ENCODE measurements at regions not wholly inside any gene's neighbourhood (a gene's known extent, or its start where the extent isn't known, plus 50 kb on each side); places are given as distances from the start of the nearest gene placed in this dataset.
A peak's percentile ranks its signal among the peaks of the same experiment; 100 is the strongest.

- DNase-seq (ENCODE audit: low spot score) = no peak
These were observed 298.7 kb downstream of the RFC3 start for GRCh38 chr13:34116651-34117050.

GRCh38 chr13:34124666-34125306 lies 306.8 kb downstream of the RFC3 start:
- DNase-seq (ENCODE audit: low spot score) = no peak

DNA sequence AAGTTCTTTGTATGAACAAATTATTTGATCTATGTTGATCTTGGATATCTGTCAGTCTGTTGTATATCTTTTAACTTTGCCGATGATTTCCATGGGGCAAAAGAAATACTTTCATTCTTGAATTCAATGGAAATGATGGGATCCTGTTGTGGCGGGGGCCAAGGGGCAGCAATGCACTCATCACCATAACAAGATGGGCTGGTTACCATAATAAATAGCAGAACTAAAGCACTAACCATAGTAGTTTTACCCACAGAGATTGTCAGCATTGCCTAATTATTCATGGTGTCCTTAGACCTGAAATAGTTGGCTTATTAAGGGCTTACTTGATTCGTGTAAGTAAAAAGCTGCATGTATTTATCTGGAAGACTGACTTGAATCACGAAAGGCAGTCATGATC lies 309.6 kb downstream of the RFC3 start:
- no peak for DNase-seq (ENCODE audit: low spot score)

- DNase-seq (ENCODE audit: low spot score) = no peak
These were observed 310.7 kb downstream of the RFC3 start for GRCh38 chr13:34128661-34129060.

GRCh38 chr13:34129436-34129835 lies 311.5 kb downstream of the RFC3 start:
- no peak for DNase-seq (ENCODE audit: low spot score)

- DNase-seq (ENCODE audit: low spot score) = no peak
These were observed 319.3 kb downstream of the RFC3 start for GRCh38 chr13:34137200-34137599.

DNA sequence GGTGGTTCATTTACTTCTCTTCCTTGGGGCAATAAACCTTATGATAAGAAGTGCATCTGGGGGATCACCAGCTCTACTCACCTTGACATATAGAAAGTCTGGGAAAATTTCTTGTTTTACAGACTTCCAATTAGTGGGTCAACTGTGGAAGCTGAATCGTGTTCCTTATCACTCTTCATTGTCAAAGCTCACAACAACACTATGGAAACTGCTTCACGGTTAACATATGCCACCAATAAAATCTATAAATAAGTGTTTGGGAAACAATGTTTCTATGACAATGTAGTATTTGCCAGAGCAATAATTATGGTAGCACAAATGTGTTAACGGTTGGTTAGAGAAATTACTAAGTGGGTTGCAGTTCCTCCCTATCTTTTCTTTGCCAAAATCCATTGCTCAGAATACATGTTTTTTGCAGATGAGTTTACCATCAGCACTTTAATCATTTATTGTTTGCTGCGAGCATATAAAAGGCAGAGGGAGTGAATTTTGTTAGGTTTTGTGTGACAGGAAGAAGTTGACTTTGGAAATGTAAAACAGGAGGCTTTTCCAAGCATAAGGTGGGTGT lies 321.8 kb downstream of the RFC3 start:
- no peak for DNase-seq (ENCODE audit: low spot score)

GRCh38 chr13:34143637-34144036 lies 325.7 kb downstream of the RFC3 start:
- DNase-seq (ENCODE audit: low spot score) = no peak

DNA sequence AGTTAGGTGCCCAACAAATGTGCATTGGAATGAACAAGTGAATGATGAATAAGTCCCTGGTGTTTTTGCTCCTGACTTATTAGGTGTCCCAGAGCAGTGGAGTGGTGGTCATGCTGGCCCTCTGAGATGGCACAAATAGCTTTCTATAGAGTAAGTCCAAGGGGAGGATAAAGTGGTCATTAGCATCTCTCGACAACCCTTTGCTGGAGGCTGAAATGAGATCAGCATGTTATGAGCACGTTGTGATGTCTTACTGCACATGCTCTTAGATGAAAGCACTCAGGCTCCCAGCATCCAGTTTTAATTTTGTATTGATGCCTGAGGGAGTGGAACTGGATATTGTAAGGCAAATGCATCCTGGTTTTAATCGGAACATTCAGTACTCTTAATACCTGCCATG lies 326.2 kb downstream of the RFC3 start:
- no peak for DNase-seq (ENCODE audit: low spot score)

DNA sequence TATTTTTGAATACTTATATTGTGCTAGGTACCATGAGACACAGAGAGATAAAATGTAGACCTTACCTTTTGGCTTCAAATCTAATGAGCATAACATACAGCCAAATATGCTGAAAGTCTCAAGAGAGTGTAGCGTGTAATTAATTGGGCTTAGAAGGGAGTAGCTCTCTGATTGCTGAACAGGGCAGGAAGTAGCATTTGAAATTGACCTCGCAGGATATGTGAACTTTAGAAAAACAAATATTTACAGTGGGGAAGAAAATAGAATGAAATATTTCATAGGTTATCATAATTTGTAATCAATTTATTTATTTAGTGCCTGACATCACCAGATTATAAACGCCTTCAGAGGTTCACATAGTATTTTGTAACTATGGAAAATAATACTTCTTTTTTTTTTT lies 327.1 kb downstream of the RFC3 start:
- no peak for DNase-seq (ENCODE audit: low spot score)

DNA sequence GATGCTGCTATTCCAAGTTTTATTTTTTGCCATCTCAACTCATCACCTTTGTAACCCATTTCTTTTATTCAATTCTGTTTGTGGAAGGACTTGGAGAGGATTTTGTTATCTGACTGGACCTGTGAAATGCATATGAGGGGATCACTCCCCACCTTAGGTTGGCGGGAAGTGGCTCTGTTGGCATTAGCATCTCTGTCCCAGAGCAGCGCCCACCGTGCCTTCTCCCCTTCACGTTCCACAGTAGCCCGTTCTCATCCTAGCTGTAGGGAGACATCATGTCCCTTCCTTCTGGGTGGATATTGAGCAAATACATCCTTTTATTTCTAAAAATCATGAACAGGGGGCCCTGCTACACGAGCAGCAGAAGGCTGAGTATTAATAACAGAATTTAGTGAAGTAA lies 330.4 kb downstream of the RFC3 start:
- no peak for DNase-seq (ENCODE audit: low spot score)

GRCh38 chr13:34151885-34152284 lies 333.9 kb downstream of the RFC3 start:
- DNase-seq (ENCODE audit: low spot score) = no peak

DNA sequence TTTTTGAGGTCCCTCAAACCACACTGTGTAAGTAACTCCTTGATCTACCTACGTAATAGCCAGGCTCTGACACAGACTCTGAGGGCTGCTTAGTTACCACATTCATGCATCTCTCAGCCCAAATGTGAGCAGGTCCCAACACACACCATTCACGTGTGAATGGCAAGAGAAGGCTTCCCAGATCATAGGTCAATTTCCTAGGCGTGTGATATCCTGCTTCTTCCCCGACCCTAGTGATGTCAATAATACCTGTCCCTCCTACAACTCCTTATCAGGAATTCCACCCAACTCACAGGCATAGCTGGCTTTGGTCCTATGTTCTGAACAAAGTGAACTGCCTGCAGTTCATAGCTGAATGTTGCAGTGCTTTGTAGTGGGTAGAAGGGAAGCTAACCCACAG lies 334.5 kb downstream of the RFC3 start:
- no peak for DNase-seq (ENCODE audit: low spot score)

GRCh38 chr13:34152996-34153395 lies 335.0 kb downstream of the RFC3 start:
- DNase-seq (ENCODE audit: low spot score) = no peak

DNA sequence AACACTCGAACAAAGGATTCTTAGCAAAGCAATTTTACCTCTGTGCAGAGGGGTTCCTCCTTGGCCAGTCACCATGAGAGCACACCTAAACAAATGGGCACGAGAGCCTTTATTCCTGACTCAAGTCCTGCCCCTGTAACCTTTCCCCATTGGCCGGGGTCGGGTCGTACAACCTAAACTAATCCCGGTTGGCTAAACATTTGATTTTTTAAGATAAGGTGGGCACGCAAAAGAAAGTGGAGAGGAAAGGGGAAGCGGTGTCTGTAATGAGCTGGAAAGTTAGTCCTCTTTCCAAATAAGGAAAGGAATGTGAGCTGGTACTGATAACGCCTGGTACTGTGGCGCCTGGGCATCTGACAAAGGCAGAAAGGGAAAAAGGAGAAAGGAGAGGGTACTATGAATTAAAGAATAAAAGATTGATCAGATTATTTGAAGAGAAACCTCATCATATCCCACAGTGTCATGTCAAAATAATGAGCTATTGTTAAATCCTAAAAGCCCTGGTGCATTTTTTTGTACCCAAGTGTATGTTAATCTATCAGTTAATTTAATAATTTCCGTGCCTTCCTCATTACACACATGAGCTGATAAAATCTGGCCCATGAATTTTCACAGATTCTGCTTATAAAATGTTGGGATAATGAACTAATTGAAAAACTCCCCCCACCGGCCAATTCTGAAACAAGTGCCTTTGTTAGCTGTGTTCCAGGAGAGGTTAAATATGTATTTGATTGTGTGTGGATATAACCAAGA lies 335.7 kb downstream of the RFC3 start:
- DNase-seq (ENCODE audit: low spot score) = no peak

DNA sequence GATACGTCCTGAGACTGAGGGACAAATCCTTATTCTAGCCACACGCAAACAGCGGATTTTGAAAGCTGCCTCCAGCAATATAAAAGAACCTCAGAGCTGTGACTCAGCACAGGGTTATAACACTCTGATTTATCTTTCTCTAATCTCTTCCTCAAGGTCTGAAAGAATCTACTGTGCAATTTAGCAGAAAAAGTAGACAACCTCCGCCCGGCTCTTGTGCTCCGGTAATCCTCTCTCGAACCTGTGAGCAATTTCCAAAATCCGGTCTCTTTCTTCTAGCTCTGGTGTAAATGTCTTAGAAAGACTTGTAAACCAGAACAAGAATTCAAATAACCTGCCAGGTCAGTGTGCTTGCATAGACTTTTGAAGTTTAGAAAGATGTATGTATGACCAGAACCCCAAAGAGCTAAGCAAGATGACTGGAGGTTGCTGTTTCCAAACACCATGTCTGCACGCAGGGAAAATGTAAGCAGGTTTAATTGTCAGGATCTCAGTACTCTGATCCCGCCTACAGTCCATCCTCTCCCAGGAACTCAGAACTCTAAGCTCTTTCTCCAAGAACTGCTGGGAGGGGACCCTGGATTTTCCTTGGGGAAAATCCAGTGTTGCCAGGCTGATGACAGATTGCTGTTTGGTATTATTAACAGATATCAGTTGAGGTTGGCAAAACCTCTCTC lies 338.1 kb downstream of the RFC3 start:
- no peak for DNase-seq (ENCODE audit: low spot score)

GRCh38 chr13:34156841-34157365 lies 339.0 kb downstream of the RFC3 start:
- DNase-seq (ENCODE audit: low spot score) = peak; percentile 13

GRCh38 chr13:34159946-34160345 lies 342.0 kb downstream of the RFC3 start:
- DNase-seq (ENCODE audit: low spot score) = no peak

GRCh38 chr13:34161931-34162543 lies 344.1 kb downstream of the RFC3 start:
- no peak for DNase-seq (ENCODE audit: low spot score)

DNA sequence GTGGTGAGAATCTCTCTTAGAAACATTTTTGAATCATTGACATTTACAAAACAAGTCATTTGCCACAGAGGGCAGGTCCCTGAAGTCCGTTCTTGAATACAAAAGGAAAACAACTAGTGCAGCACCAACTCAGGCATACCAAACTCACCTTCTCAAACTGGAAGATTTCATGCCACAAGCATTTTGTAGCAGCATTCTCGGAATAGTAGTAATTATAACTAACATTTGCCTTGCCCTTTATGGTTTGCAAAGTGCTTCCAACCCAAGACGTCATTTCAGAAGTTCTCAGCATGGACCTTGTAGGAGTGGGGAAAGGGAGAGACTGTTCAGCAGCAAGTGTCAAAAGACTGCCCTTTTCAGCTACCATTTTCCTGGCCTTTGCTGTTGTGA lies 344.6 kb downstream of the RFC3 start:
- DNase-seq (ENCODE audit: low spot score) = no peak

DNA sequence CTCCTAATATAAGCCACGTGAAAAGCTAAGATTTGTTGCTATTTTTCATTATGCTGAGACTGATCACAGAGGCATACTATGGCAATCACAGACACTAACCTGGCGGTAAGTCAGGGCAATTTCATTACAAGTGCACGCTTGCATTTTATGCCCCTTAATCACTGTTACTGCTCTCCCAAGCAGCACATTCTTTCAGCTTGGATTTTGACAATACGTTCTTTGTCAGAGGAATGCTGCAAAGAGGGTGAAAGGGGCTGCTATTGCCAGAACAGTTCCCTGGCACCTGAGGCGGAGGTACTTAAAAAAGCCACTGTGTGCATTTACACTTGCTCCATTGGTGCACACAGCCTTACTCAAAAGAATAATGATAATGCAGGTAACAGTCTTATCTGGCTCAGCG lies 346.6 kb downstream of the RFC3 start:
- DNase-seq (ENCODE audit: low spot score) = no peak

DNA sequence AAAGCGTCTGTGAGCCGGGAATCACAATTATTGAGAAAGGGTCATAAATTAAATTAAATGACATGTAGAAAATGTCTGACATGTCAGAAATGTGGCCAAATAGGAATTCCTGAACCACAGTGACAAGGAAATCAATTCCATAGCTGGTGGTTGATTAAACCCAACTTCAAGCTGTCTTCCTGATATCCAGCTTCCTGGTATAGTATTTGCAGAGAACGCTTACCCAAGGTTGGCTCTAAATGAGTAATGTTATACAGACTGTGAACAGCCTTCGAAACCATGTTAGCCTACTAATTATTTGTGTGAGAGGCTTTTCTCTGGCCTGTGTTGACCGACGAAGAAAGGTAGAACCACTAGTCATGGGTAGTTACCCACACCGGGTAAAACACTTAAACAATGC lies 347.2 kb downstream of the RFC3 start:
- no peak for DNase-seq (ENCODE audit: low spot score)
